GM12873 (cell line): ENCODE measurements at regions not wholly inside any gene's neighbourhood (a gene's known extent, or its start where the extent isn't known, plus 50 kb on each side); places are given as distances from the start of the nearest gene placed in this dataset.

ENCODE experiments used
- TF ChIP-seq, protein P1 (sequence below): IDR thresholded peaks from 2 replicates; pipeline ENCODE4 v1.5.1; 2012; ENCODE audit warnings: low read depth, mild to moderate bottlenecking, moderate library complexity, low read length, control low read depth; ENCODE audit not compliant: insufficient read depth; ENCODE audit errors: missing control alignments

DNA sequence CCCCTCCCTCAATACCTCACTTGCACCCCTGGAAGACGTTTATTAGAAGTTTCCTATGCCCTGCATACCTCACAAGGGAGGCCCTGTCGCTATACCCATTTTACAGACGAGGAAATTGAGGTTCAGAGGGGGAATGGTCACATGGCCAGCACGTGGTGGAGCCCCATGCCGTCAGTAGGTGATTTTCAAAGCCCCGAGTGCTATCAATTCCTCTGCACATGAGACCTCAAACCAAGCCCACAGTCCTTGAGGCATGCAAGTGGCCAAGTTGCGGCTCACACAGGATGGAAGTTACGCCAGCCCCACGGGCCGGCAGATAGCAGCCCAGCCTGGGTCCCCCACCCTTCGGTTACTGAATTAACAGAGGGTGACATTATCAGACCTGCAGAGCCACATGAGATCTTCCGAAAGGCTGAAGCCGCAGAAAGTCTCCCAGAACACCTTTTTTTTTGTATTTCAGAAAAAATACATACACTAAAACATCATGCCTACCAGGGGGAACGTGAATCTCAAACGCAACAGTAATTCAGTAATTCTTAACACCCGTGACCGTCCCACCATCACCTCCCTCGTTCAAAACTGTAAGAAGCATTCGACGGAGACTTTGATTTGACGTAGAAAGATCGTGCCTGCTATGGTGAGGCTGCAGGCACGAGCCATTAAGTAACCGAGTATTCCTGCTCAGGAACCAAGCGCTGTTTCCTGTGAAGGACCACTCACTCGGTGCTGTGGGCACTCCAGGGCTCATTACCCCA is 129.0 kb downstream of the RFLNA start:
- TF ChIP-seq, protein P1, sequence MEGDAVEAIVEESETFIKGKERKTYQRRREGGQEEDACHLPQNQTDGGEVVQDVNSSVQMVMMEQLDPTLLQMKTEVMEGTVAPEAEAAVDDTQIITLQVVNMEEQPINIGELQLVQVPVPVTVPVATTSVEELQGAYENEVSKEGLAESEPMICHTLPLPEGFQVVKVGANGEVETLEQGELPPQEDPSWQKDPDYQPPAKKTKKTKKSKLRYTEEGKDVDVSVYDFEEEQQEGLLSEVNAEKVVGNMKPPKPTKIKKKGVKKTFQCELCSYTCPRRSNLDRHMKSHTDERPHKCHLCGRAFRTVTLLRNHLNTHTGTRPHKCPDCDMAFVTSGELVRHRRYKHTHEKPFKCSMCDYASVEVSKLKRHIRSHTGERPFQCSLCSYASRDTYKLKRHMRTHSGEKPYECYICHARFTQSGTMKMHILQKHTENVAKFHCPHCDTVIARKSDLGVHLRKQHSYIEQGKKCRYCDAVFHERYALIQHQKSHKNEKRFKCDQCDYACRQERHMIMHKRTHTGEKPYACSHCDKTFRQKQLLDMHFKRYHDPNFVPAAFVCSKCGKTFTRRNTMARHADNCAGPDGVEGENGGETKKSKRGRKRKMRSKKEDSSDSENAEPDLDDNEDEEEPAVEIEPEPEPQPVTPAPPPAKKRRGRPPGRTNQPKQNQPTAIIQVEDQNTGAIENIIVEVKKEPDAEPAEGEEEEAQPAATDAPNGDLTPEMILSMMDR, result no peak

DNA sequence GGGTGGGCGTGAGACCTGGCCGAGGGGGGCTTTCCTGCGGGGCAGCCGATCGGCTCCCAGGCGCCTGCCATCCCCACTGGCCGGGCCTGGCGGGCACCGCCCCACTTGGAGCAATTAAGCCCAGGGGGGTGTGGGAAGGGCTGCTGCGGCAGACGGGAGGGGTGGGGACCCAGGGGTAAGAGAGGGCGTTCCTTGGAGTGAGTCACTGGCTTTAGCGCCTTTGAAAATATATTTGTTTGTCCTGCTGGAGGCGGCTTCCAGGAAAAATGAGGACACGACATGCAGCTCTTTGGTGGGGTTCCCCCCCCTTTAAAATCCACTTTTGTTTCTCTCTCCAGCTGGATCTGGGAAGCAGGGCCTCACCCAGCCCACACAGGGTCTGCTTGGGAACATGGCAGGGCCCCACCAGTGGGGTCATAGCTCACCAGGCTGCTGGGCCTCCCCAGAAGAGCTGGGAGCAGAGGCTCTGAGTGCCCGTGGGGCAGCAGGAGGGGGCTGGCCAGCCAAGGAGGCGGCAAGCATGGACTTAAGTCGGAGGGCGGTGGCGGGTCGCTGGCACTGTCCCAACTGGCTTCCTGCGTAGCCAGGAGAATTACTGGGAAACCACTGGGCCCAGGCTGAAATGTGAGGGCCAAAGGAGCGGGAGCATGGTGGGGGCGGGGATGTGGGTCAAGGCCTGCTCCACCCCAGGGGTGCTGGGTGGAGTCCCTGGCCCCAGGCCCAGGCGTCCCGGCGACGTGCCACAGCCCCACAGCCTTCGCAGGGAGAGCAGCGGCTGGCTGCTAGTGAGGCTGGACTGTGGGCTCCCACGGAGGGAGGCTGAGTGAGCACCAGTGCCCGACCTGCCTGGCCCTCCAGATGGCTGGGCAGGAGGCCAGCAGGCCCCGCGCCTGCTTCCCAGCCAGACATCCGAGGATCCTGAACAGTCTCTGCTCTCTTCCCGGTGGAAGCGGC is 128.0 kb downstream of the RFLNA start:
- TF ChIP-seq, protein P1, result no peak

DNA sequence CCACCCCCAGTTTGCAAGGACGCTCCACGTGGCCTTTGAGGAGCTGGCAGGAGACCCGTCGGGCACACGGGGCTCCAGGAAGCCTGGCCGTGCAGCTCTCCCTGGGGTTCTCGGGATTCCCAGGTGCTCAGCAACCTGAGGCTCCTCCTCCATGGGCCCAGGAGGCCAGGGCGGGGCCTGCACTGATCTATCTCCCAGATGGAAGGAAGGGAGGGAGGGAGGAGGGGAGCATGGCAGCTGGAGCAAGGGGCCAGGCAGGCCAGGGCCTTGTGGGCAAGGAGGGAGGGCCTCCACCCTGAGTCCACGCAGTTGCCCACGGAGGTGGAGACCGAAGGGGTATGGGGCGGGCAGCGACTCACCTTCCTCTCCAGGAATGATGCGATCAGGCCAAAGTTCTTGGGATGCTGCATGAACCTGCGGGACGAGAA is 127.3 kb downstream of the RFLNA start:
- TF ChIP-seq, protein P1, result no peak

DNA sequence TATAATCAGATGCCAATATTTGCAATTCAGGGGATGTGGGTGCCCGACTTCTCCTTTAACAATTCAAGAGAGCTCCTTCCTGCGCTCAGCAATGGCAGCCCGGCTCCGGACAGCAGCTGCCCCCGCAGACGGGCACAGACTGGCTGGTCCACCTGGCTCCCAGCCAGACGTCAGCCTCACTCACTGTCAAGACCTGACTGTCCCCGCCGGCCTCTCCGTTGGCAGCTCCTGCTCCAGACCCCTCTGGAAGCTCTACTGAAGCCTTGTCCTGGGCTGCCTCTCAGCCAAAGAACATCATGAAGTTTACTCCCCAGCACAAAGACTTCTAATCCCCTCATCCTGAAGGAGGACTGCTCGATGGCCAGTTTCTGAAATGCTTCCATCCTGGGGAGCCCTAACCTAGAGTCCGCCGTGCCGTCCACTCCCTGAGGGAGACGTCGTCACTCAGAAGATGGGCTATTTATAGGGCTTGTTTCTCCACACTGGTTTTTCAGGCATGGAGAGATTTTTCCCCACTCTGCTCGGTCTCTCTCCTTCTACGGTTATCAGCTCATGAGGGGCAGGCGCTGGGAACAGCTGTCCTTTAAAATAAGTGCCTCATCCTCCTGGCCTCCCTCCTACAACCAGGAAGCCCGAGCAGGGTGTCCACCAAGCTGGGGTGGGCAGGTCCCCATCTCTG is 126.2 kb downstream of the RFLNA start:
- TF ChIP-seq, protein P1, result no peak

DNA sequence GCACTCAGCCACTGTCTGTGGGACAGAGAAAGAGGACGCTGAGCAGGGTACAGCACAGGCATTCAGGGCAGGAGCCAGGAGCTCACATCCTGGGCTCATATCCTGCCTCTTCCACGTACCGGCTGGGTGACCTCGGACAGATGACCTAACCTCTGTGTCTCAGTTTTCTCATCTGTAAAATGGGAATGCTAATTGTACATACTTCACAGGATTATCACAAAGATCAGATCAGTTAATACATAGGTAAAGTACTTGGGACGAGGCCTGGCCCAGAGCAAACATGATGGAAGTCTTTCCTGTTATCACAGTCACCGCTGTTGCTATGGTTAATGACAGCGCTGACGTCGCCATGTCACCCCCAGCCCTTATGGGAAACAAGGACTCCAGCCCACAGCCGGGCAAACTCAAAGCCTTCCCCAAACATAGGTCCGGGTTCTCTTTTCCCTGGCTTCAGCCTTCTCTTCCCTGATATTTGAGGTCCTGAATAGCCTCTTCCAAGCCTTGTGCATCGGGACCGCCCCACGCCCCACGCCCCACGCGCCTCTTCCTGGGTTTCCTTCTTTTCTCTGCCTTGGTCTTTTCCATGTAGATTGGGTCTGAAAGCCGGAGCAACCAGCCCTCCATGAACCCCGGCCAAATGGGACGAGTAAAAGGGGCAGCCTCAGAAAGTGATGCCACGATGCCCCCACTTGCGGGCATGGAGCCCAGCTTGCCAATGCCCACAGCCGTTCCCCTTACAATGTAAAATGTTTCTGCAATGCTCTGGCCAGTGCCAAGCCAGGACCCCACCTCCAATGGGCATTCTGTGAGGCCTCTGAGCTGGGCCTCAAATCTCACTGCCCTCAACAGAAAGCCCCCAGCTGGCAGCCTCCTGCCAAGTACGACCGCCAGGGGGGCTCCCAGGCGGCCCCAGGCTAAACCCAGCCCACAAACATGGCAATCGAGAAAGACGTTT is 125.4 kb downstream of the RFLNA start:
- TF ChIP-seq, protein P1, result no peak

DNA sequence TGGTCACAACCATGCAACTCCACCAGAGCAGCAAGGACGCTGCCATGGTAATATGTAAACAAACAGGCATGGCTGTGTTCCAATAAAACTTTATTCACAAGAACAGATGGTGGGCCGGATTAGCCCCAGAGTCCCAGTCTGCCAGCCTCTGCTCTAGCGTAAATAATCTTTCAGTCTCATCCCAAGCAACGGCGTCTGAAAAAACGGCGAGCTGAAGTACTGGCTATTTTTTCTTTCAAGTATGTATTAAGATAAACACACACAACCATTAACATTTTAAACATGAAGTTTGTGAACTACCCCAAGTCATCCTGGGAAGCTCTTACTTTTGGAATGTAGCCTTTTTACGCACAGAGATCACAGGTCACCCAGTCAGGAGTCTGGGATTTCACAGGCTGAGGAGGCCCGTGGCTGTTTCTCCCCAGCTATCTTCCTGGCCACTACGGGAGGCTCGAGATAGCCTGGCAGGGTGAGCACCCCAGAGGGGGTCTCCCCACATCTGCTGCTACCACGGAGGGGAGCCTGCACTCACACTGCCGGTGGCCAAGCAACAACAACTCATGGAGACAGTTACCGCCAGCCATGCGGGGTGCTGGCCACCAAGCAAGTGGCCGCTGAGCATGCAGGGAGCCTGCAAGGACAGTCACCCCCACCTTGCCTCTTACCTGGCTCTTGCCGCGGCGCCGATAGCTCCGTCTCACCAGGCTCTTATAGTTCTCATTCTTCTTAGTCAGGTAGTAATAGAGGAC is 124.6 kb downstream of the RFLNA start:
- TF ChIP-seq, protein P1, result no peak
